Cardiac fibroblast (primary cell): ENCODE measurements at regions not wholly inside any gene's neighbourhood (a gene's known extent, or its start where the extent isn't known, plus 50 kb on each side); places are given as distances from the start of the nearest gene placed in this dataset.
A peak's percentile ranks its signal among the peaks of the same experiment; 100 is the strongest.

Source experiments
- DNase-seq, 2 donors: peaks; one replicate each; pipeline versions ENCODE4 v3.0.0 to v3.0.0-alpha.2; 2010; ENCODE audit warnings: low read depth in 2 of 2
- H3K4me3 ChIP-seq, 2 donors: replicated peaks in 1 of 2; 1 replicate in 1 of 2; 2 replicates in 1 of 2; pipeline ENCODE4 v1.5.1; 2011; ENCODE audit warnings: low read depth in 2 of 2, low read length in 2 of 2, mild to moderate bottlenecking in 2 of 2, moderate library complexity in 1 of 2
- CTCF ChIP-seq: IDR thresholded peaks from one replicate; pipeline ENCODE4 v1.5.1; 2011; ENCODE audit warnings: low read depth, mild to moderate bottlenecking, low read length, inconsistent platforms

- no peak for TF ChIP-seq CTCF
- no peak overlapping the region for H3K4me3 ChIP-seq
- DNase-seq: no peak
These were observed 190.8 kb upstream of the BRINP1 start for GRCh38 chr9:119559986-119560385.

- DNase-seq: no peak
- no peak for TF ChIP-seq CTCF
- no peak overlapping the region for H3K4me3 ChIP-seq
These were observed 189.8 kb upstream of the BRINP1 start for GRCh38 chr9:119559056-119559455.

GRCh38 chr9:119556129-119556875 lies 187.1 kb upstream of the BRINP1 start:
- TF ChIP-seq CTCF: peak; percentile 98
- peak overlapping the region; percentile 44 to 51 for H3K4me3 ChIP-seq
- DNase-seq: peak; percentile 60 to 75

GRCh38 chr9:119544492-119544891 lies 175.3 kb upstream of the BRINP1 start:
- no peak for DNase-seq
- H3K4me3 ChIP-seq: no peak overlapping the region
- no peak for TF ChIP-seq CTCF

- no peak for DNase-seq
- H3K4me3 ChIP-seq: no peak overlapping the region
- TF ChIP-seq CTCF: no peak
These were observed 167.9 kb upstream of the BRINP1 start for GRCh38 chr9:119537138-119537537.

- no peak for TF ChIP-seq CTCF
- DNase-seq: no peak
- H3K4me3 ChIP-seq: no peak overlapping the region
These were observed 164.3 kb upstream of the BRINP1 start for GRCh38 chr9:119533504-119533903.

GRCh38 chr9:119526698-119527097 lies 157.5 kb upstream of the BRINP1 start:
- H3K4me3 ChIP-seq: no peak overlapping the region
- TF ChIP-seq CTCF: no peak
- DNase-seq: no peak
